Cardiac fibroblast (primary cell): ENCODE measurements at regions not wholly inside any gene's neighbourhood (a gene's known extent, or its start where the extent isn't known, plus 50 kb on each side); places are given as distances from the start of the nearest gene placed in this dataset.

Experiments
- DNase-seq, 2 donors: peaks; one replicate each; pipeline versions ENCODE4 v3.0.0 to v3.0.0-alpha.2; 2010; ENCODE audit warnings: low read depth in 2 of 2
- H3K4me3 ChIP-seq, 2 donors: replicated peaks in 1 of 2; 1 replicate in 1 of 2; 2 replicates in 1 of 2; pipeline ENCODE4 v1.5.1; 2011; ENCODE audit warnings: low read depth in 2 of 2, low read length in 2 of 2, mild to moderate bottlenecking in 2 of 2, moderate library complexity in 1 of 2
- CTCF ChIP-seq: IDR thresholded peaks from one replicate; pipeline ENCODE4 v1.5.1; 2011; ENCODE audit warnings: low read depth, mild to moderate bottlenecking, low read length, inconsistent platforms

- DNase-seq: no peak
- H3K4me3 ChIP-seq: no peak overlapping the region
- TF ChIP-seq CTCF: no peak
Observed at GRCh38 chr6:45772886-45773495, 242.7 kb downstream of the CLIC5 start.

- H3K4me3 ChIP-seq: no peak overlapping the region
- no peak for TF ChIP-seq CTCF
- no peak for DNase-seq
Observed at GRCh38 chr6:45772051-45772450, 243.6 kb downstream of the CLIC5 start.

GRCh38 chr6:45763281-45763680 is 252.4 kb downstream of the CLIC5 start:
- no peak for DNase-seq
- H3K4me3 ChIP-seq: no peak overlapping the region
- no peak for TF ChIP-seq CTCF

GRCh38 chr6:45759472-45759810 is 256.2 kb downstream of the CLIC5 start:
- TF ChIP-seq CTCF: no peak
- DNase-seq: no peak
- no peak overlapping the region for H3K4me3 ChIP-seq

GRCh38 chr6:45758787-45759471 is 256.7 kb downstream of the CLIC5 start:
- H3K4me3 ChIP-seq: no peak overlapping the region
- no peak for TF ChIP-seq CTCF
- DNase-seq: no peak

GRCh38 chr6:45757443-45758130 is 258.1 kb downstream of the CLIC5 start:
- TF ChIP-seq CTCF: no peak
- DNase-seq: no peak

More at GRCh38 chr6:45757443-45758130, 258.1 kb downstream of the CLIC5 start:
- no peak overlapping the region for H3K4me3 ChIP-seq
